GM19452 (cell line): ENCODE measurements at regions not wholly inside any gene's neighbourhood (a gene's known extent, or its start where the extent isn't known, plus 50 kb on each side); places are given as distances from the start of the nearest gene placed in this dataset.

Source experiments
- ATAC-seq: cut with Tn5 transposase; IDR thresholded peaks from one replicate; pipeline ENCODE4 v1.9.1; 2021; ENCODE audit not compliant: unreplicated experiment

DNA sequence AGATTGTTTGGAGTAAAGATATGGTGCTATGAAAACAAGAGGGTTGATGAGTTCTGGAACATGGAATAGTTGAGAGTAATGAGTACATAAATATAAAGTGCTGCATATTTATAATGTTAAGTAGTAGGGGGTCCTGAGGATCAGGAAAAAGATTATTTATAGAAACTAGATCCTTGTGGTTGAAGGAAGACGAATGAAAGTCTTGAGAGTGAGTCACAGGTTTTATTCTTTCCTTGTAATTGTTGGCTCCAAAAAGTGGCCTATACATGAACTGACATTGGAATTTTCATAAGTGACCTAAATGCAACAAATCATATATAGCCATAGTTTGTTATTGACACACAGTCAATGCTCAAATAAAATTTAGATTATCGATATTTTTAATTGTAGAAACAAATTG, 440.4 kb upstream of the PRICKLE1 start:
- no peak for ATAC-seq

DNA sequence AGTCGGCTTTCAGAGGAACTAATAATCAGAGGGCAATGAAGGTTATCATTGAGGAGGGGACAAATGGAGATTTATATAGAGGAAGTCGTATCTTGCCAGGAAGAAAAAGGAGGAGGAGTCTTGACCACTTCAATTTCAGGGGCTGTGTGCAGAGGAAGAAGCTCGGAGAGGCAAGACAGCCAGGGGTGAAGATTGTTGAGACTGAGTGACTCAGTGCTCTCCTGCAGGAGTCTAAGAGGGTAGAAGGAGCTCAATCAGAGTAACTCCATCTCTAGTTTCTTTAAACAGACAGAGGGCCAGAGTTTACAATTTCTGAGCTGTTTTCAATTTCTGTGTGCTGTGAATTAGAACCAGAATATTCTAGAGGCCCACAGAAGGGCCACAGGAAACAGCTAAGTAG, 439.3 kb upstream of the PRICKLE1 start:
- ATAC-seq = no peak

DNA sequence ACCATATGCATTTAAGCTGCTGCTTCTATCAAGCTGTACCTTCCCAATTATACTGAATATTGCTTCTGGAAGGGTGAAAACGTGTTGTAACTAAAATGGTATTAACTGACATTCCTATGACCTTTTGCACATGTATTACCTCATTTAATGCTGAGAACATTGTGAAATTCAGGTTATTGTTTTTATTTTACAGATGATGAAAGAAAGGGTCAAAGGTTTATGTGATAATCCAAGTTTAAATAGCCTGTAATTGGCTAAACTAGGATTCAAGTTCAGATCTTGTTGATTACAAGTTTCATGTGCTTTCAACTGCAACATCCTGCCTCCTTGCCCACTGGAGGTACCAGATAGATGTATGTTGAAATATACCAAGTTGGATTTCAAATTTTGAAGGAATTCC, 433.3 kb upstream of the PRICKLE1 start:
- ATAC-seq = no peak

DNA sequence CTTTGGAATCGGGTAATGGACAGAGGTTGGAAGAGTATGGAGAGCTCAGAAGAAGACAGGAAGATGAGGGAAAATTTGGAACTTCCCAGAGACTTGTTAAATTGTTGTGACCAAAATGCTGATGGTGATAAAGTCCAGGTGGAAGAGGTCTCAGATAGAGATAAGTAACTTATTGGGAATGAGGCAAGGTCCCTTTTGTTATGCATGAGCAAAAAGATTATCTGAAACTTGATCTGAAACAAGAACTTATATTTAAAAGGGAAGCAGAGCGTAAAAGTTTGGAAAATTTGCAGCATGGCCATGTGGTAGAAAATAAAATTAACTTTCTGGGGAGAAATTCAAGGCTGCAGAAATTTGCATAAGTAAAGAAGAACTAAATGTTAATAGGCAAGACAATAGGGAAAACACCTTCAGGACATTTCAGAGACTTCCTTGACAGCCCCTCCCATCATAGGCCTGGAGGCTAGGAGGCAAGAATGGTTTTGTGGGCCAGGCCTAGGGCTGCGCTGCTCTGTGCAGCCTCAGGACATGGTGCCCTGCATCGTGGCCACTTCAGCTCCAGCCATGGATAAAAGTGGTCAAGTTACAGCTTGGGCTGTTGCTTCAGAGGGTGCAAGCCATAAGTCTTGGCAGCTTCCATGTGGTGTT, 425.7 kb upstream of the PRICKLE1 start:
- no peak for ATAC-seq

DNA sequence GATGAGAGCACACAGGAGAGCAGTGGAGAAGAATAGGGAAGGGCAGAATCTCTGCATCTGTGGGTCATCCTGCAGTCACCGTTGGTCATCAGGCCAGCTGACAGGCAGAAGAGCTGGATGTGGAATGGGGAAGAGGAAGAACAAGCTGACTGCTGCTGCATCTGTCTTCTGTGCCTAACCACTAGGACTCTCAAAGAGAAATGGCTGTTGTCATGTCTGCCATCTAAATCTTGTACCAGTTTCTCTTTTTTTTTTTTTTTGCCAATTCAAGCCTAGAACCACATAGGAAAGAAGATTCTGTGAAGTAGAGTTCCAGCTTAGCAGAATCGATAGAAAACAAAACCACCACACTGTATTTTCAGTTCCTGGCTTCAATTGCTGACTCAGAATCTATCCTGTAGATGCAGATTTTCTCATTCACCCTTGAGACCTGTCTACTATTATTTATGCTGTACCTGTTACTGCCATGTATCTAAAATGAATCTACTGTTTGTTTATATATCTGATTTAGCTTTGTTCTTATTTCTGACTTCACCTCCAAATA, 421.9 kb upstream of the PRICKLE1 start:
- peak; percentile 96 for ATAC-seq

DNA sequence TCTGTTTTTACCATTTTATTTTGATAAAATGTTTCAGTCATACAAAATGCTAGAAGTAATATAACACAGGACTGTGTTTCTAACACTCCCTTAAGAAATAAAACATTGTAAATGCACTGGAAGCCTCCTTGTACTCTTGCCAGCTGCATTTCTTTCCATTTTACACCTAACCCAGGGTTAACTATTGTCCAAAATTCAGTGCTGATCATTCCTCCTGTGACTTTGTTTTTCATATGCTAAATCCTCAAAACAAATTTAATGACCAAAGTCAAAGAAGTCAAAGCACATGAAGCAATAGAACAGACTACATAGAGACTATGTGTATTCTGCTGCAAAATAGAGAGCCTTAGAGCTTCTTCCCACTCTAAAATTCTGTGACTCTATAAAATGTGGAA, 420.3 kb upstream of the PRICKLE1 start:
- ATAC-seq = no peak

GRCh38 chr12:43008953-43009845, 419.7 kb upstream of the PRICKLE1 start:
- ATAC-seq = no peak

GRCh38 chr12:43004908-43005307, 415.4 kb upstream of the PRICKLE1 start:
- ATAC-seq = no peak

GRCh38 chr12:43004141-43004540, 414.6 kb upstream of the PRICKLE1 start:
- ATAC-seq = no peak

DNA sequence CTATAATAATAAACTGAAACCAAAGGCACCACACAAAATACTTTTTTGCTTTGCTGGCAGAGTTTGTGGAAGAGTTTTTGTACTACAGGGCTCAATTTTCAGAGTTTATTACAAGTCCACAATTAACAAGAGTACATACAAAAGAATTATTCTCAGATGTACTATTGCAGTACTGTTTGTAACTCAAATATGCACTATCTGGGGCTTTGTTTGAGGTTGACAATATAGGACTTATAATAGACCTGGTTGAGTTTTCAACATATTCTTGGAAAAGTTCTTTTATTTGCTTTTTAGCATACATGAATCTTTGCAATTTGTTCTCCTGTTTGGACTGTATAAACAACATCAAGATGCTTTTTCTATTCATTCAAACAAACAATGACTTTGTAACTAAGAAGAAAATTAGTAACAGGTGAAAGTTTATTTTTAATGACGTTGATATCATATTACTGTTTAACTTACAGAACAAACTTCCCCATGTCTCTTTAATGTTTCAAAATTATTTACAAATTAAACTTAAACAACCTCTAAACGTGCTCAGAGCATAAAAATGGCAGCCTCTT, 407.4 kb upstream of the PRICKLE1 start:
- no peak for ATAC-seq

GRCh38 chr12:42992826-42993225, 403.3 kb upstream of the PRICKLE1 start:
- ATAC-seq = no peak

GRCh38 chr12:42990387-42990786, 400.8 kb upstream of the PRICKLE1 start:
- ATAC-seq = no peak

DNA sequence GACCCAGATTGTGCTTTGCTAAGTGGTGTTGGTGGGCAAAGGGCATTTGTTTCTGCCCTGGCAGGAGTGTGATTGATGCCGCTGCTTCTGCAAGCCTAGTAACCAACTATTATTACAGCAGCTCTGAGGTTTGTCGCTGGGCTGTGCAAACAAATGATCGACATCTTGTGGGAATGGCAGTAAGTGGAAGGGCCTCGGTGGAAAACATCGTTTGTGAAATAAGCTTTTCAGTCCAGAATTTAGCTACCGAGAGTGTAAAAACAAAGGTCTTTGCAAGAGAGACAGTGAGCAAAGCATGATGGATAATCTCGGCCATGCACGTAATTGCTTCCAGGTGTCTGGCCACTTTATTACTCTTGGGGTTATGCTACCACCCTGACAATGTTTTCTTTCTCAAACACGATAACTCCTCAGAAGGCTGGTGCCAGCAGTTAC, 397.7 kb upstream of the PRICKLE1 start:
- no peak for ATAC-seq

GRCh38 chr12:42985506-42985905, 396.0 kb upstream of the PRICKLE1 start:
- no peak for ATAC-seq

DNA sequence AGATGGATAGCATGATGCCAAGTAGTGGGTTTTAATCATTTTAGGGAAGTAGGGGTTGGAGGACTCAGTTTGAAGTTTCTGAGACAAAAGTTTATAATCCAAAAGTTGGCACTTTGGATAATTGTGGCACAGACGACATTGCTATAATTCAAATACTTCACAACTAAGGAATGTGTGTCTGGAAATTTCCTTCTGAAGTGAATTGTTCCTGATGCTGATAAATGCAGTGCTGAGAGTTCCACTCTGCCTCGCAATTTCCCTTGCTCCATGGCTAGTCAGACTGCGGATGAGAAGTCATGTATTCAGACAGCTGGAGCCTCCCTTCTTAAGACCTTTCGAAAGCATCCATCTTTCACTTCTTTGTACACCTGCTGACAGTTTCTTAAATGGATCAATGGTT, 393.3 kb upstream of the PRICKLE1 start:
- no peak for ATAC-seq

- no peak for ATAC-seq
These were observed 391.8 kb upstream of the PRICKLE1 start for GRCh38 chr12:42981379-42981778.

DNA sequence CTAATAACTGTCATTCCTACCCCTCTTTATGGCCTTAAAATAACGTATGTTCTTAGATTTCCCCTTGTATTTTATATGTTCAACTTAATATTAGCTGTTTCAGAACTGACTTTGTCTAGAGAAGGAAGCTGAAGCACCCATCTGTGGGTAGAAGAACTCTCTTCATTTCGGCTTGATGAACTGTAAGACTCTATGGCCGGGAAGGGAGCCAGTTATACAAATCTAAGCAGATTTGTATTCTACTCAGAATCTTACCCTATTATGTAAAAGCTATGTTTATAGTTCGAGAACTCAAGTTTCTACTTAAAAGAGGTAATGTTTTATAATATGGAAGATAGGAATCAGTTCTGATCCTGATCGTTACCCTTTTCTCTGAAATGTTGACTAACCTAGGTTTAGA, 390.9 kb upstream of the PRICKLE1 start:
- no peak for ATAC-seq

DNA sequence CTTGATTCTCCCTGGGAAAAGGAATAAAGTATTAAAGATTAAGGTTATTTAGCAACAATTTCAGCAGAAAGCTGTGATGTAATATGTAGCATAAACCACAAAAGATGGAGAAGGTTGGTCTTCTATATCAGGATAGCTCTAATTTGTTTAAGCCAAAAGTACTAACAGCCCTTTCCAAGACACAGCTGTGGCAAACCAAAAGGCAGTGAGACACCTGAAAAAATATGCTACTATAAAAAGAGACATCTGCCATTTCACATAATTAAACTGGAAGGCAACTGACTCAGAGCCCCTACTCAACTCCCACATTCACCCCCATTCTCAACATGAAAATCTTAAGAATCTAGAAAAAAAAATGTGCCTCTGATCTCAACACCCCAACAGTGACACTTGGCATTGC, 390.2 kb upstream of the PRICKLE1 start:
- ATAC-seq = no peak

- ATAC-seq = no peak
These were observed 389.2 kb upstream of the PRICKLE1 start for GRCh38 chr12:42978708-42979107.

GRCh38 chr12:42977451-42978230, 388.1 kb upstream of the PRICKLE1 start:
- no peak for ATAC-seq

- ATAC-seq = no peak
These were observed 387.1 kb upstream of the PRICKLE1 start for GRCh38 chr12:42976620-42977019.
